ENCODE measurements at regions not wholly inside any gene's neighbourhood (a gene's known extent, or its start where the extent isn't known, plus 50 kb on each side); places are given as distances from the start of the nearest gene placed in this dataset.
A peak's percentile ranks its signal among the peaks of the same experiment; 100 is the strongest.

GRCh38 chr15:85289677-85290365 is 90.6 kb upstream of the AKAP13 start:
- TF ChIP-seq CTCF (IDR thresholded peaks at IDR 0.05) (peak in 5 of 6 experiments; percentile 31 to 72 (median 60)), POLR2A (IDR thresholded peaks at IDR 0.05) (no peak)

Data from thyroid gland (tissue), 4 donors.